Activated CD8-positive, alpha-beta T cell treated with anti-CD3 and anti-CD28 coated beads, Interleukin-2, amount 10 ng/mL, durations not matched to agents 7 days and 5 days (primary cell): ENCODE measurements at regions not wholly inside any gene's neighbourhood (a gene's known extent, or its start where the extent isn't known, plus 50 kb on each side); places are given as distances from the start of the nearest gene placed in this dataset.

ENCODE experiments used
- ATAC-seq: fragments of 150-1000 bp; cut with Tn5 transposase; one replicate; pipeline ENCODE4 v1.10.0; 2021; ENCODE audit warnings: moderate library complexity
- CTCF ChIA-PET: fragments of 350-600 bp; sonication (Branson Sonifier 250); formaldehyde crosslinking; loops from one replicate; lab custom pipeline; 2021; ENCODE audit warnings: antibody characterized with exemption; lab: Charles Lee
- POLR2A ChIA-PET: fragments of 350-600 bp; sonication (Branson Sonifier 250); formaldehyde crosslinking; loops from one replicate; lab custom pipeline; 2021; ENCODE audit warnings: antibody characterized with exemption; lab: Charles Lee
- DNase-seq: peaks from one replicate; pipeline ENCODE4 v3.0.0-alpha.2; 2020
- H3K27ac Mint-ChIP-seq: one replicate; pipeline ENCODE4 v1.8.0; 2021; ENCODE audit warnings: mild to moderate bottlenecking, mixed read lengths
- H3K27me3 Mint-ChIP-seq: one replicate; pipeline ENCODE4 v1.8.0; 2021; ENCODE audit warnings: low read depth, mixed read lengths
- H3K36me3 Mint-ChIP-seq: one replicate; pipeline ENCODE4 v1.8.0; 2021; ENCODE audit warnings: low read depth, mixed read lengths
- H3K4me1 Mint-ChIP-seq: one replicate; pipeline ENCODE4 v1.8.0; 2021; ENCODE audit warnings: low read depth, mixed read lengths
- H3K4me3 Mint-ChIP-seq: one replicate; pipeline ENCODE4 v1.8.0; 2021; ENCODE audit warnings: mild to moderate bottlenecking, mixed read lengths
- H3K9me3 Mint-ChIP-seq: one replicate; pipeline ENCODE4 v1.8.0; 2022; ENCODE audit warnings: mixed read lengths; ENCODE audit not compliant: insufficient read depth

DNA sequence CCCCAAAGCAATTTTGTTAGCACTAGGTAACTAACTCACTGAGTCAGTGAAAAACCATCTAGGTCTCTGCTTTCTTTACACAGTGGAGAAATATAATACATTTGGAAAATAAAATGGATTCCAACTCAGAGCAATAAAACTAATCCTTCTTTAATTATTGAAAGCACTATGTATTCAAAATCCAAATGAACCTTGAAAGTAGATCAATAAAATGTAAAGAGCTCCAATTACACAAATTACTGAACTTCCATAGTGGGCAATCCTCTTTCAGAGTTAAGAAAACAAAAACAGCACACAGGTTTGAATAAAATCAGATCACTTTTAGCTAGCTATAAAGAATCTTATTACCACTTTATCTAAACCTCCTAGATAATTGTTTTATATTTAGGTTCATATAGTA is 208.1 kb downstream of the NR4A2 start:
- ATAC-seq (no peak), DNase-seq (no peak)
- Mint-ChIP-seq H3K27me3 (no peaks in the 10 kb centered on the region), H3K9me3 (no peaks in the 10 kb centered on the region), H3K36me3 (no peaks in the 10 kb centered on the region), H3K4me3 (no peak overlapping the region), H3K4me1 (no peaks in the 10 kb centered on the region), H3K27ac (no peak overlapping the region)
- CTCF ChIA-PET = no interaction called here
- POLR2A ChIA-PET = no interaction called here

DNA sequence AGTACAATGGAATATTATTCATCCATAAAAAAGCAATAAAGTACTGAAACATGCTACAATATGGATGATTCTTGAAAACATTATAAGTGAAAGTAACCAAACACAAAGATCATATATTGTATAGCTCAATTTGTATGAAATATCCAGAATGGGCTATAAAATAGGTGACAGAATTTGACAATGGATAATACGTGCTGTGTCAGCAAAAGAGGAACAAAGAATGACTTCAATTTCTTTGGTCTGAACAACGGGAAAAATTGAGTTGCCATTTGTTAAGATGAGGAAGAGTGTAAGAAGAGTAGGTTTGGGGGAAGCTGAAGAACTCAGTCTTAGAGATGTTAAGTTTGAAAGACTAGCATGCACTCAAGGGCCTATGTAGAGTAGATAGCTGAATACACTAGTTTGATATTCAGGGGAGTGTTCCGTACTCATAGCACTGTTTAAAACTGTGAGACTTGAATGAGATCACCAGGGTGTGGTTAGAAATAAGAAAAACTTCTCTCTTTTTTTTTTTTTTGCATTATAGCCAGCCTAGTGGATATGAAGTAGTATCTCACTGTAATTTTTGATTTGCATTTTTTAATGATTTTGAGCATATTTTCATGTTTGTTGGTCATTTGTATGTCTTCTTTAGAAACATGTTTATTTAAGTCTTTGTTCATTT is 213.6 kb downstream of the NR4A2 start:
- Mint-ChIP-seq H3K4me1 (no peaks in the 10 kb centered on the region), H3K27ac (no peak overlapping the region), H3K36me3 (no peaks in the 10 kb centered on the region), H3K4me3 (no peak overlapping the region), H3K27me3 (no peaks in the 10 kb centered on the region), H3K9me3 (no peaks in the 10 kb centered on the region)
- no peak for ATAC-seq
- ChIA-PET POLR2A (no interaction called here), CTCF (no interaction called here)
- no peak for DNase-seq

DNA sequence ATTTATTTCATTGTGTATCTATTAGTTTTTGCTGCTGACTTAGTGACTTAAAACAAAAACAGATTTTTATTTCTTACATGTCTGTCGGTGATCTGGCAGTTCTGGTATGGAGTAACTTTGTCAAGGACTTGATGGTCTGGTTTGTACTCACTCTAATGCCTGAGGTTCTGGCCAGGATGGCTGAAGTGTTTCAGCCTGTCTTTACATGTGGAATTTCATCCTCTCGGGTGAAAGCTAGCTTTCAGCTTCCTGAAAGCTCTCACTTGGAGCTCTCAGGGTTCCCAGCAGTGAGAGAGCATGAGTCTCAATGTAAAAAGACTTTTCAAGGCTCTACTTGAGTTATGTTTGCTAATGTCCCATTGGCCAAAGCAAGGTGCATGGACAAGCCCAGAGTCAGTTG is 216.4 kb downstream of the NR4A2 start:
- ChIA-PET POLR2A (no interaction called here), CTCF (no interaction called here)
- no peak overlapping the region for H3K27ac Mint-ChIP-seq
- H3K4me1 Mint-ChIP-seq = no peaks in the 10 kb centered on the region
- ATAC-seq (no peak), DNase-seq (no peak)
- H3K4me3 Mint-ChIP-seq = no peak overlapping the region
- H3K36me3 Mint-ChIP-seq = no peaks in the 10 kb centered on the region
- H3K9me3 Mint-ChIP-seq = no peaks in the 10 kb centered on the region
- no peaks in the 10 kb centered on the region for H3K27me3 Mint-ChIP-seq

DNA sequence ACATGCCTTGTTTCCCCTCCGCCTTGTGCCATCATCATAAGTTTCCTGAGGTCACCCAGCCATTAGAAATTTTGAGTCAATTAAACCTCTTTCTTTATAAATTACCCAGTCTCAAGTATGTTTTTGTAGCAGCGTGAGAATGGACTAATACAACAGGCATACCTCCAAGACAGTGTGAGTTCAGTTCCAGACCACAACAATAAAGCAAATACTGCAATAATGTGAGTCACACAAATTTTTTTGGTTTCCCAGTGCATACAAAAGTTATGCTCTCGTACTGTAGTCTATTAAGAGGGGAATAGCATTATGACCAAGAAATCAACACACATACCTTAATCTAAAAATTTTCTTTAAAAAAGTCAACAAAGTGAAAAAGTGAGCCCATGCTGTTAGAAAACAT is 217.2 kb downstream of the NR4A2 start:
- Mint-ChIP-seq H3K27ac (no peak overlapping the region), H3K27me3 (no peaks in the 10 kb centered on the region), H3K36me3 (no peaks in the 10 kb centered on the region), H3K4me1 (no peaks in the 10 kb centered on the region), H3K4me3 (no peak overlapping the region), H3K9me3 (no peaks in the 10 kb centered on the region)
- ChIA-PET POLR2A (no interaction called here), CTCF (no interaction called here)
- ATAC-seq (no peak), DNase-seq (no peak)

DNA sequence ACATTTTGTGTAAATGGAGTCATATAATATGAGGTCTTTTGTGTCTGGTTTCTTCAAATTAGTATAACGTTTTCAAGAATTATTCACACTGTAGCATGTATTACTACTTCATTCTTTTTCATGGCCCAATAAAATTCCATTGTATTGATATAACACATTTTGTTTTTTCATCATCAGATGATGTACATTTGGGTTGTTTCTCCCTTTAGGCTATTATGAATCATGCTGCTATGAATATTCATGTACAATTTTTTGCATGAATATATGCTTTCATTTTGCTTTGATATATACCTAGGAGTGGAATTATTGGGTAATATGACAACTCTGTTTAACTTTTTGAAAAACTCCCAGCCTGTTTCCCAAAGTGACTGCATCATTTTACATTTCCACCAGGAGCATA is 220.2 kb downstream of the NR4A2 start:
- Mint-ChIP-seq H3K36me3 (no peaks in the 10 kb centered on the region), H3K27me3 (no peaks in the 10 kb centered on the region), H3K9me3 (no peaks in the 10 kb centered on the region), H3K4me3 (no peak overlapping the region), H3K4me1 (no peaks in the 10 kb centered on the region), H3K27ac (no peak overlapping the region)
- ATAC-seq = no peak
- POLR2A ChIA-PET = no interaction called here
- DNase-seq = no peak
- CTCF ChIA-PET = no interaction called here

DNA sequence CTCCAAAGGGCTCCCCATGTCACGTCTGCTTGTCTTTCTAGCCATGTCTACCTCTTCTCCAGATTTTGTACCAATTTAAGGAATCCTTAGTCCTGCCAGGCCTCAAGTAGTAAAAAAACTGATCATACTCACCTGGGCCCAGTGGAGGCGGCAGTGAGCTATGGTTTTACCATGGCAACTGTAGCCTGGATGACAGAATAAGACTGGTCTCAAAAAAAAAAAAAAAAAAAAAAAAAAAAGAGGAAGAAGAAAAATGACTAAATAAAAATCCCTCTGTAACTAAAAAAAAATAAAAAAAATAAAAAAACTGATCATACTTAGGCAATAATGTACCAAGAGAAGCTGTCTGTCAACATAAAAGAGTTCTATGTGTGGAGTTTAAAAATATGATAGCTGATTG is 221.6 kb downstream of the NR4A2 start:
- Mint-ChIP-seq H3K27me3 (no peaks in the 10 kb centered on the region), H3K9me3 (no peaks in the 10 kb centered on the region), H3K4me3 (no peak overlapping the region), H3K4me1 (no peaks in the 10 kb centered on the region), H3K27ac (no peak overlapping the region), H3K36me3 (no peaks in the 10 kb centered on the region)
- DNase-seq (no peak), ATAC-seq (no peak)
- ChIA-PET CTCF (interaction anchor here (0.6 kb wide), 1 partner anchor 43 kb away, joined by 3 read pairs; no protein-coding TSS in a partner anchor), POLR2A (no interaction called here)

DNA sequence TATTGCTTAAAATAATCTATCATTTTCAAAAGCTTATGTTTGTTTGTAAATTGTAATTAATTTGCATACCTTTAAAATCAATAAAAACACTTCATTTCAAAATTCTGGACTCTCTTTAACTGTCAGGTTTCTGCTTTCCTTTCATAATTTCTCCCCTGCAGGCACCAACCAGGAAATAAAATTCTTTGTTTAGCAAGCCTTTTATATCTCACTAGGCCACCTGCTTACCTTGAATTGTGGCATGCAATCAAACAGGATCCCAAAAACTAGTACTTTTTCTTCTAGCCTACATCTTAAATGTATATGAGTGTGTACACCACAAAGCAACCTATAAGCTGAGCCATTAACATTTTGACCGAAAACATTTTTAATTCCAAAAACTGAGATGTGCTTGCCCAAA is 233.1 kb downstream of the NR4A2 start:
- ChIA-PET POLR2A (no interaction called here), CTCF (no interaction called here)
- Mint-ChIP-seq H3K4me1 (no peaks in the 10 kb centered on the region), H3K27ac (no peak overlapping the region), H3K36me3 (no peaks in the 10 kb centered on the region), H3K27me3 (no peaks in the 10 kb centered on the region), H3K9me3 (no peaks in the 10 kb centered on the region), H3K4me3 (no peak overlapping the region)
- ATAC-seq (no peak), DNase-seq (no peak)

DNA sequence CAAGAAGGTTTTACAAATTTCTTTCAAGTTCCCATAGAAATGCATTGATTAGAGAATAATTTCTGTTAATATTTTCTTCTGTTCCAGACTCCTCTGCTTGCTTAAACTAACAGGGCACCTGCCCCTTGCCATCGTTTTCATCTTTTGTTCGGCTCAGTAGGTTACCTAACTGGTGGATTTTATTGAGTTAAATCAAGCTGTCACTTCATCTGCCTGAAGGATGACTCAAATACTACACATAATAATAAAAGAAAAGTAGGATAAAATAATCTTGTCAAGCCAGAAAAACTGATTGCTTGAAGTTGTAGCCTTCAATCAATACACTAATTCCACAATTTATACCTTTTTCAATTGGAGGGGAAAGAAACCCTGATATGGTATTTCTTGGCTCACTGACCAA is 234.0 kb downstream of the NR4A2 start:
- Mint-ChIP-seq H3K4me1 (no peaks in the 10 kb centered on the region), H3K27ac (no peak overlapping the region), H3K27me3 (no peaks in the 10 kb centered on the region), H3K9me3 (no peaks in the 10 kb centered on the region), H3K4me3 (no peak overlapping the region), H3K36me3 (no peaks in the 10 kb centered on the region)
- DNase-seq = no peak
- POLR2A ChIA-PET = no interaction called here
- CTCF ChIA-PET = no interaction called here
- no peak for ATAC-seq

DNA sequence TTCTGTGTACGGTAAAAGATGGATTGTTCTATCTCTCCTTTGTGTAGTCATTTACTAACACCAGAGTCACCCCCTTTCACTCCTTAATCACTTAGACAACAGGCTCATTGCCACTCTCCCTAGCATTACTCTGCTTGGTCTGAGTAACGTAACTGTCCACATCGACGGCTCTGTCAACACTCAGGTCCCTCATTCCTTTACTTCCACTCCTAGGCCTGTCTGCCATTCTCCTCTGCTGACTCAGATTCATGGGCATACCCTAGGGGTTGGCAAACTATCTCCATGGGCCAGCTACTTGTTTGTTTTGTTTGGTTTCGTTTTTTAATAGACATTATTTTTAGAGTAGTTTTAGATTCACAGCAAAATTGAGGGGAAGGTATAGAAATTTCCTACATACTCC is 243.9 kb downstream of the NR4A2 start:
- POLR2A ChIA-PET = no interaction called here
- Mint-ChIP-seq H3K27ac (no peak overlapping the region), H3K36me3 (no peaks in the 10 kb centered on the region), H3K27me3 (no peaks in the 10 kb centered on the region), H3K4me1 (no peaks in the 10 kb centered on the region), H3K4me3 (no peak overlapping the region), H3K9me3 (no peaks in the 10 kb centered on the region)
- no peak for ATAC-seq
- DNase-seq = no peak
- CTCF ChIA-PET = no interaction called here

DNA sequence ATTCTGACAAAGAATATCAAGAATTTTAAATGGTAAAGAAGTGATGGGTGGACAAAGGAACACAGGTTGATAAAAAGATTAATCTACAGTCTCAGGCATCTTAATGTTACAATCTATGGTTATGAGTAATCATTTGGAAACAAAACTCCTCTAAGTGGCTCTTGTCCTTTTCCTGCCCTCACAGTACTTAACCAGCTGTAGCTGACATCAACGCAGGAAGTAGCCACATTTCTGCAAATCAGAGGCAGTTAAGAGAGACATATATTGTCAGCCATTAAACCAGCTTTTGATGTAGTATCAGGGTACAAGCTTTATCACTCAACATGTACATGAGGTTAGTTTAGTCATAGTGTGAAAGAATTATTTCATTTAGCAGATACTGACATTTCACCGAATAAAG is 244.6 kb downstream of the NR4A2 start:
- Mint-ChIP-seq H3K4me3 (no peak overlapping the region), H3K4me1 (no peaks in the 10 kb centered on the region), H3K36me3 (no peaks in the 10 kb centered on the region), H3K27ac (no peak overlapping the region), H3K9me3 (no peaks in the 10 kb centered on the region), H3K27me3 (no peaks in the 10 kb centered on the region)
- ChIA-PET CTCF (interaction anchor here (0.6 kb wide), 1 partner anchor 11 kb away, joined by 3 read pairs; no protein-coding TSS in a partner anchor), POLR2A (no interaction called here)
- no peak for DNase-seq
- no peak for ATAC-seq

DNA sequence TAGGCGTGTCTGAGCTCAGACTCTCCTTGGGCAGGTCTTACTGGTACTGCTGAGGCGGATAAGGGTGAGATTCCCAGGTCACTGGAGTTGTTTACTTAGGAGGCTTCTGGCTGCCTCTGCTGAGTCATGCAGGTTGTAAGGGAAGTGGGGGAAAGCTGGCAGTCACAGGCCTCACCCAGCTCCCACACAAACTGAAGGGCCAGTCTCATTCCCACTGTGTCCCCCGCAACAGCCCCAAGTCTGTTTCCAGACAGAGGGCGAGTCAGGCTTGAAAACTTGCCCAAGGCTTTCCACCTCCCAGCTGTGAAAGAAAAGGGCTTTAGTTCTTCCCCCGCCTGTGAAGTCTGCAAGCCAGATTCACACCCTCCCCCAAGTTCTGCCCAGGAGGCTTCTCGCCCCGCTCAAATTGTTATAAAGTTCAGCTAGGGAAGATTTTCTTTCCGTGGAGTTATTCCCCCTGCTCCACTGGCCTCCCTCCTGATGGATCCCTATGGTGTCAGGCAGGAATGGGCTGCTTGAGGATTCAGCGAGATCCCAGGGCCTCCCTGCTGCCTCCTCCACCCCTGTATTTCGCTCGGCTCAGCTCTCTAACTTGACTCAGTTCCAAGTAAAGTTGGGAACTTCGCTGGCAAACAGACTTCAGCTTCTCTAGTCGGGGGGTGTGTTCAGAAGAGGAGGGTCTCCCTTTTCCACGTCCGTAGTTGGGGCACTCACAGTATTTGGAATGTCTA is 248.6 kb downstream of the NR4A2 start:
- POLR2A ChIA-PET = no interaction called here
- no peak overlapping the region for H3K27ac Mint-ChIP-seq
- H3K36me3 Mint-ChIP-seq = no peaks in the 10 kb centered on the region
- no peaks in the 10 kb centered on the region for H3K27me3 Mint-ChIP-seq
- no peaks in the 10 kb centered on the region for H3K4me1 Mint-ChIP-seq
- no peaks in the 10 kb centered on the region for H3K9me3 Mint-ChIP-seq
- H3K4me3 Mint-ChIP-seq = no peak overlapping the region
- DNase-seq (no peak), ATAC-seq (no peak)
- CTCF ChIA-PET = no interaction called here

DNA sequence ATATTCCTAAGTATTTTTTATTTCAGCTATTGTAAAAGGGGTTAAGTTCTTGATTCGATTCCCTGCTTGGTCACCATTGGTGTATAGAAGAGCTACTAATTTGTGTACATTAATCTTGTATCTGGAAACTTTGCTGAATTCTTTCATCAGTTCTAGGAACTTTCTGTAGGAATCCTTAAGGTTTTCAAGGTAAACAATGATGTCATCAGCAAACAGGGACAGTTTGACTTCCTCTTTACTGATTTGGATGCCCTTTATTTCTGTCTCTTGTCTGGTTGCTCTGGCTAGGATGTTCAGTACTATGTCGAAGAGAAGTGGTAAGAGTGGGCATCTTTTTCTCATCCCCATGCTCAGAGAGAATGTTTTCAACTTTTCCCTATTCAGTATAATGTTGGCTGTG is 252.7 kb downstream of the NR4A2 start:
- no peak for ATAC-seq

More for the DNA sequence above, 252.7 kb downstream of the NR4A2 start:
- H3K27me3 Mint-ChIP-seq = no peaks in the 10 kb centered on the region
- ChIA-PET POLR2A (interaction anchor here (0.8 kb wide), 1 partner anchor 196 kb away, joined by 3 read pairs; no protein-coding TSS in a partner anchor), CTCF (no interaction called here)
- DNase-seq = no peak
- H3K9me3 Mint-ChIP-seq = no peaks in the 10 kb centered on the region
- H3K36me3 Mint-ChIP-seq = no peaks in the 10 kb centered on the region
- no peaks in the 10 kb centered on the region for H3K4me1 Mint-ChIP-seq
- no peak overlapping the region for H3K4me3 Mint-ChIP-seq
- H3K27ac Mint-ChIP-seq = no peak overlapping the region
